Trophoblast cell (in vitro differentiated cells and primary cell): ENCODE measurements at regions not wholly inside any gene's neighbourhood (a gene's known extent, or its start where the extent isn't known, plus 50 kb on each side); places are given as distances from the start of the nearest gene placed in this dataset.
A peak's percentile ranks its signal among the peaks of the same experiment; 100 is the strongest.

Experiments used
- DNase-seq, 2 donors: peaks; one replicate each; pipeline ENCODE4 v3.0.0-alpha.2; 2016
- H2AFZ ChIP-seq: 2 replicates; pipeline ENCODE4 v1.6.1; 2013; ENCODE audit warnings: low read length, moderate library complexity, mild to moderate bottlenecking; ENCODE audit not compliant: insufficient read depth, poor library complexity
- H2AK5ac ChIP-seq: 2 replicates; pipeline ENCODE4 v1.6.1; 2013; ENCODE audit warnings: mild to moderate bottlenecking, low read length
- H2BK120ac ChIP-seq: 2 replicates; pipeline ENCODE4 v1.6.1; 2013; ENCODE audit warnings: low read length, mild to moderate bottlenecking, moderate library complexity; ENCODE audit not compliant: insufficient read depth, poor library complexity
- H2BK12ac ChIP-seq: 2 replicates; pipeline ENCODE4 v1.6.1; 2013; ENCODE audit warnings: mild to moderate bottlenecking, low read length, moderate library complexity
- H2BK5ac ChIP-seq: 2 replicates; pipeline ENCODE4 v1.6.1; 2013; ENCODE audit warnings: low read length, low read depth, moderate library complexity, mild to moderate bottlenecking; ENCODE audit not compliant: poor library complexity
- H3K14ac ChIP-seq: 2 replicates; pipeline ENCODE4 v1.6.1; 2013; ENCODE audit warnings: mild to moderate bottlenecking, low read length
- H3K18ac ChIP-seq: 2 replicates; pipeline ENCODE4 v1.6.1; 2013; ENCODE audit warnings: mild to moderate bottlenecking, low read length
- H3K23ac ChIP-seq: 2 replicates; pipeline ENCODE4 v1.6.1; 2013; ENCODE audit warnings: low read length
- H3K27ac ChIP-seq: 2 replicates; pipeline ENCODE4 v1.5.1; 2013; ENCODE audit warnings: low read depth, mild to moderate bottlenecking, inconsistent platforms, low read length, moderate library complexity
- H3K27me3 ChIP-seq: 2 replicates; pipeline ENCODE4 v1.6.1; 2013; ENCODE audit warnings: inconsistent platforms, mild to moderate bottlenecking, low read length, moderate library complexity; ENCODE audit not compliant: insufficient read depth
- H3K36me3 ChIP-seq, 2 experiments: 1 replicate in 1 of 2; 2 replicates in 1 of 2; pipeline ENCODE4 v1.6.1; 2013; ENCODE audit warnings: low read length in 2 of 2, mild to moderate bottlenecking in 2 of 2, moderate library complexity in 1 of 2; ENCODE audit not compliant: insufficient read depth in 2 of 2, control insufficient read depth in 1 of 2
- H3K4ac ChIP-seq: 2 replicates; pipeline ENCODE4 v1.6.1; 2013; ENCODE audit warnings: low read depth, mild to moderate bottlenecking, low read length, moderate library complexity
- H3K4me1 ChIP-seq, 2 experiments: 1 replicate in 1 of 2; 2 replicates in 1 of 2; pipeline ENCODE4 v1.6.1; 2013; ENCODE audit warnings: low read length in 2 of 2, mild to moderate bottlenecking in 2 of 2, moderate library complexity in 1 of 2; ENCODE audit not compliant: insufficient read depth in 2 of 2, control insufficient read depth in 1 of 2
- H3K4me2 ChIP-seq: 2 replicates; pipeline ENCODE4 v1.6.1; 2013; ENCODE audit warnings: inconsistent platforms, mild to moderate bottlenecking, low read length, moderate library complexity
- H3K4me3 ChIP-seq: 2 replicates; pipeline ENCODE4 v1.5.1; 2013; ENCODE audit warnings: mild to moderate bottlenecking, low read depth, low read length, inconsistent platforms
- H3K79me1 ChIP-seq: one replicate; pipeline ENCODE4 v1.6.1; 2013; ENCODE audit warnings: low read length
- H3K79me2 ChIP-seq: 2 replicates; pipeline ENCODE4 v1.6.1; 2013; ENCODE audit warnings: low read length, mild to moderate bottlenecking; ENCODE audit not compliant: control insufficient read depth, insufficient read depth, poor library complexity
- H3K9ac ChIP-seq: 2 replicates; pipeline ENCODE4 v1.6.1; 2013; ENCODE audit warnings: mild to moderate bottlenecking, low read length
- H3K9me3 ChIP-seq: 2 replicates; pipeline ENCODE4 v1.6.1; 2013; ENCODE audit warnings: low read depth, mild to moderate bottlenecking, control low read depth, inconsistent platforms, low read length; ENCODE audit not compliant: insufficient read depth
- H4K12ac ChIP-seq: 2 replicates; pipeline ENCODE4 v1.6.1; 2013; ENCODE audit warnings: low read depth, mild to moderate bottlenecking, low read length, moderate library complexity
- H4K8ac ChIP-seq: 2 replicates; pipeline ENCODE4 v1.6.1; 2013; ENCODE audit warnings: low read depth, mild to moderate bottlenecking, low read length, moderate library complexity
- H4K91ac ChIP-seq: one replicate; pipeline ENCODE4 v1.6.1; 2013; ENCODE audit warnings: low read depth, mild to moderate bottlenecking, low read length, moderate library complexity
- WGBS: extraction: QIAGEN DNeasy Blood & Tissue Kit; methylation state at CpG from one replicate; pipeline ENCODE4 v1.1.7; 2013; ENCODE audit warnings: missing lambda C conversion rate; ENCODE audit not compliant: insufficient read length, insufficient coverage; ENCODE audit errors: extremely low coverage; 5-methylcytosine and 5-hydroxymethylcytosine counted together

DNA sequence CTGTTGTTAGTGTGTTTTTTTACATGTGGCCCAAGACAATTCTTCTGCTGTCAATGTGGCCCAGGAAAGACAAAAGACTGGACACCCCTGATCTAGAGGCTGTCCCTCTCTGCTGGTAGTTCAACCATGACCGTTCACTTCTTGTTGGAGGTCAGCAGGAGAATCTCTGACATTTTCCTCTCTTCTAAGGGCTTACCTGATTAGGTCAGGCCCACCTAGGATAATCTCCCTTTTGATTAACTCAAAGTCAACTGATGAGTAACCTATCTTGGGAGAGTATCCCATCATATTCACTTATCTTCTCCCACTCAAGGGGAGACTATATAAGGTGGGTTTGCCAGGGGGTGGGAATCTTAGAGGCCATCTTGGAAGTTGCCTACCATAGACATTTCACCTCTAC is 135.2 kb downstream of the BUB3 start:
- no peak overlapping the region for H3K18ac ChIP-seq
- H2AFZ ChIP-seq = no peak overlapping the region
- H3K14ac ChIP-seq = no peak overlapping the region
- H2BK5ac ChIP-seq = no peak overlapping the region
- no peak for DNase-seq
- H3K27ac ChIP-seq = no peak overlapping the region
- H4K8ac ChIP-seq = no peak overlapping the region
- H3K9ac ChIP-seq = no peak overlapping the region
- H3K4ac ChIP-seq = no peak overlapping the region
- H3K79me2 ChIP-seq = no peaks in the 10 kb centered on the region
- no peaks in the 10 kb centered on the region for H3K36me3 ChIP-seq
- H3K9me3 ChIP-seq = no peaks in the 10 kb centered on the region
- no peak overlapping the region for H2AK5ac ChIP-seq
- H3K4me2 ChIP-seq = no peak overlapping the region
- no peak overlapping the region for H3K23ac ChIP-seq
- H3K4me3 ChIP-seq = no peak overlapping the region
- no peak overlapping the region for H2BK120ac ChIP-seq
- no peaks in the 10 kb centered on the region for H3K79me1 ChIP-seq
- no peaks in the 10 kb centered on the region for H3K4me1 ChIP-seq
- H3K27me3 ChIP-seq = no peaks in the 10 kb centered on the region
- no peak overlapping the region for H2BK12ac ChIP-seq
- H4K91ac ChIP-seq = no peak overlapping the region
- H4K12ac ChIP-seq = no peak overlapping the region
- WGBS = no CpG with 5 or more reads among the region's 1 CpG

DNA sequence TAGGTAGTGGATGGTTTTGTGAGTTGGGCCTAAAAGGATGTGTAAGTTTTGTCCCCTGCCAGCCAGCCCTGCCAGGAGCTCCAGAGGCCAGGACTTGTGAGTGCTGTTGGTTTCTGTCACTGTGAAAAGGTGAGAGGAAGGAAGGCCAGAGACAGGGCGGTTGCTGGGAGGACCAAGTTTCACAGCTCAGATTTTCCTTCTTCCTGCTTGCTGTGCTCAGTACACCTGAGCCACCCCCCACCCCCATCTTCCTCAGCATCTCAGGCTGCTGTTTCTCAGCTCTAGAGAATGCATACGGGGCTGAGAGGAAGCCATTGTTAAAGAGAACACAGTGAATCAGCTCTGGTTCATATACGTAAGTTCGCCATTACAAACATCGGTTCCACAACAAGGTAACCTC is 139.9 kb downstream of the BUB3 start:
- H4K12ac ChIP-seq = no peak overlapping the region
- no peak overlapping the region for H3K4me3 ChIP-seq
- H3K4me2 ChIP-seq = no peak overlapping the region
- no peak for DNase-seq
- H3K4me1 ChIP-seq = no peaks in the 10 kb centered on the region
- H4K8ac ChIP-seq = no peak overlapping the region
- no peak overlapping the region for H3K9ac ChIP-seq
- H2AFZ ChIP-seq = no peak overlapping the region
- no peak overlapping the region for H3K27ac ChIP-seq
- H3K23ac ChIP-seq = no peak overlapping the region
- H2BK12ac ChIP-seq = no peak overlapping the region
- no CpG with 5 or more reads among the region's 5 CpGs for WGBS
- no peaks in the 10 kb centered on the region for H3K27me3 ChIP-seq
- H2BK5ac ChIP-seq = no peak overlapping the region
- no peaks in the 10 kb centered on the region for H3K79me2 ChIP-seq
- no peak overlapping the region for H4K91ac ChIP-seq
- H3K18ac ChIP-seq = no peak overlapping the region
- H3K9me3 ChIP-seq = no peaks in the 10 kb centered on the region
- no peaks in the 10 kb centered on the region for H3K36me3 ChIP-seq
- H3K4ac ChIP-seq = no peak overlapping the region
- H3K14ac ChIP-seq = no peak overlapping the region
- H2AK5ac ChIP-seq = no peak overlapping the region
- no peaks in the 10 kb centered on the region for H3K79me1 ChIP-seq
- no peak overlapping the region for H2BK120ac ChIP-seq

DNA sequence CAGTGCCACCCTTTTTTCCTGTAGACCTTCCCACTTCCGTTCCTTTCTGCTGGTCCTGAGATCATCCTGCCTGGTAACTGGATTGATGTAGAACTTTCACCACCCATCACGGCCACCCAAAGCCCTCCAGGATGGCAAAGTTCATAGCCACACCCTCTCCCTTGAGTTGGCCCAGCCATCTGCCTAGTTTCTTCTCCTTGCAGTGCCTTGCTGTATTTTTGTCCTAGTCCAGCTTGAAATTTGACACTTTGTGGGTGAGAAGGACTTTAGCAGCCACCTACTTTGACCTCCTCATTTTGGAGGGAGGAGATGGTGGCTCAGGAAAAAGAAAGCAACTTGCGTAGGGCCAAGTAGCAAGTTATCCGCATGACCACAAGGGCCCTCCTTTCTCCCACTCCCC is 140.7 kb downstream of the BUB3 start:
- no CpG with 5 or more reads among the region's 4 CpGs for WGBS
- Histone ChIP-seq H3K4me1 (no peaks in the 10 kb centered on the region), H2BK120ac (no peak overlapping the region), H3K4ac (no peak overlapping the region), H3K79me1 (no peaks in the 10 kb centered on the region), H2BK12ac (no peak overlapping the region), H2AK5ac (no peak overlapping the region), H4K91ac (no peak overlapping the region), H3K23ac (no peak overlapping the region), H2BK5ac (no peak overlapping the region), H3K79me2 (no peaks in the 10 kb centered on the region), H3K18ac (no peak overlapping the region), H3K27ac (no peak overlapping the region), H3K4me3 (no peak overlapping the region), H3K27me3 (no peaks in the 10 kb centered on the region), H4K8ac (no peak overlapping the region), H2AFZ (no peak overlapping the region), H4K12ac (no peak overlapping the region), H3K4me2 (no peak overlapping the region), H3K9me3 (no peaks in the 10 kb centered on the region), H3K14ac (no peak overlapping the region), H3K36me3 (no peaks in the 10 kb centered on the region), H3K9ac (peak overlapping the region; percentile 36)
- DNase-seq = no peak

GRCh38 chr10:123295644-123296043 is 141.4 kb downstream of the BUB3 start:
- Histone ChIP-seq H3K14ac (no peak overlapping the region), H2BK5ac (no peak overlapping the region), H3K27ac (no peak overlapping the region), H3K4ac (no peak overlapping the region), H3K23ac (no peak overlapping the region), H3K79me1 (no peaks in the 10 kb centered on the region), H4K12ac (no peak overlapping the region), H2BK12ac (no peak overlapping the region), H3K79me2 (no peaks in the 10 kb centered on the region), H3K18ac (no peak overlapping the region), H3K36me3 (no peaks in the 10 kb centered on the region), H3K9me3 (no peaks in the 10 kb centered on the region), H3K4me3 (no peak overlapping the region), H3K9ac (no peak overlapping the region), H4K91ac (no peak overlapping the region), H2AFZ (no peak overlapping the region), H3K27me3 (no peaks in the 10 kb centered on the region), H3K4me1 (no peaks in the 10 kb centered on the region), H2BK120ac (no peak overlapping the region), H4K8ac (no peak overlapping the region), H2AK5ac (no peak overlapping the region), H3K4me2 (no peak overlapping the region)
- no peak for DNase-seq
- no CpG with 5 or more reads among the region's 1 CpG for WGBS
